ENCODE measurements at regions not wholly inside any gene's neighbourhood (a gene's known extent, or its start where the extent isn't known, plus 50 kb on each side); places are given as distances from the start of the nearest gene placed in this dataset.

DNA sequence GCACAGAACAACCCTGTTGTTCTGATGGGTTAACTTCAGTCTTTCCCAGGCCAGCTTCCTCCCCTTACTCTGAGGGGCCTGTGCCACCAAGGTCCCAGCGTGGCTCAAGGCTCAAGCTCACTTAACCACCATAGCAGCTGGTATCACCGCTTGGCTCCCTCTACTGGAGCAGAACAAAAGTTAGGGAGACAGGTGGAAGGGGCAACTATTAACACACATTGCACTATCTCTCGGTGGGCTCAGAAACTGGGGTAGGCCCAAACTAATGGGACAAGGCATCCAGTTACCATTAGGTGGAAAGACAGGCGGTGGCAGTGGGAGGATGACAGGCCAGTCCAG, 88.7 kb upstream of the ATL2 start:
- ChIA-PET SMC1A (ENCODE audit: uncharacterized antibody, unreplicated experiment) (interaction anchor here (0.6 to 7.6 kb wide), 17 partner anchors 9 to 189 kb away, joined by 3 to 92 read pairs (median 4); no protein-coding TSS in a partner anchor), CTCF (interaction anchor here (0.5 to 8.4 kb wide), 23 partner anchors 9 to 1070 kb away, joined by 3 to 117 read pairs (median 5); partner anchors contain the start of gene ATL2), RAD21 (ENCODE audit: unreplicated experiment) (interaction anchor here (0.5 to 4.3 kb wide), 21 partner anchors 9 to 194 kb away, joined by 3 to 50 read pairs (median 4); partner anchors contain the start of gene ATL2), POLR2A (interaction anchor here (0.9 to 1.4 kb wide), 2 partner anchors 90 to 149 kb away, joined by 3 to 4 read pairs; no protein-coding TSS in a partner anchor)
- Histone ChIP-seq H3K79me2 (ENCODE audit: control insufficient read depth, insufficient read depth, low read length) (no peaks in the 10 kb centered on the region), H3K4me1 (ENCODE audit: control insufficient read depth, insufficient read depth, low read length) (no peaks in the 10 kb centered on the region), H3K4me3 (no peak overlapping the region), H3K4me2 (ENCODE audit: control insufficient read depth, insufficient read depth) (no peak overlapping the region), H3K36me3 (ENCODE audit: control insufficient read depth in 2 of 2, insufficient read depth in 2 of 2, low read length in 1 of 2) (no peaks in the 10 kb centered on the region), H3K9ac (ENCODE audit: control insufficient read depth, insufficient read depth, low read length) (no peak overlapping the region), H3K9me3 (replicated peaks; ENCODE audit: control insufficient read depth, insufficient read depth, low read length) (no peaks in the 10 kb centered on the region), H3K27me3 (replicated peaks in 1 of 2; ENCODE audit: control insufficient read depth in 2 of 2, insufficient read depth in 2 of 2, low read length in 1 of 2) (no peaks in the 10 kb centered on the region), H3K27ac (ENCODE audit: control insufficient read depth, insufficient read depth) (no peak overlapping the region), H2AFZ (ENCODE audit: control insufficient read depth, low read depth, low read length) (peak overlapping the region; percentile 61), H4K20me1 (ENCODE audit: control insufficient read depth, insufficient read depth) (no peaks in the 10 kb centered on the region)
- in situ Hi-C loops (cut with MboI) (no loop called here), intact Hi-C loops (cut with micrococcal nuclease; ENCODE audit: unreplicated experiment) (loop anchor here (1.0 to 2.0 kb wide), 2 partner anchors 89 to 149 kb away; no protein-coding TSS in a partner anchor)
- TF ChIP-seq YY1 (IDR thresholded peaks at IDR 0.05; ENCODE audit: low read depth, low read length) (peak; percentile 72), RUNX3 (IDR thresholded peaks at IDR 0.05; ENCODE audit: low read length) (peak; percentile 48), RAD21 (IDR thresholded peaks at IDR 0.05; ENCODE audit: insufficient read depth, low read depth, low read length) (peak; percentile 82), SMC3 (IDR thresholded peaks at IDR 0.05; ENCODE audit: borderline replicate concordance, low read length) (peak; percentile 76), SMAD5 (IDR thresholded peaks at IDR 0.05; ENCODE audit: low read depth) (no peak), EP300 (IDR thresholded peaks at IDR 0.05; ENCODE audit: borderline replicate concordance in 1 of 2, control insufficient read depth in 1 of 2, low read depth in 2 of 2, low read length in 2 of 2) (no peak), TCF3 (IDR thresholded peaks at IDR 0.05; ENCODE audit: borderline replicate concordance, insufficient read depth, low read depth, low read length) (peak; percentile 55; the same call in 1 of the 2 replicates), TCF12 (IDR thresholded peaks at IDR 0.05; ENCODE audit: low read depth, low read length) (0 out of 2 replicates have a peak, but pooled peaks have one; percentile 35), NFIC (IDR thresholded peaks at IDR 0.05; ENCODE audit: low read depth, low read length) (no peak)
- TF ChIP-seq, protein P1, sequence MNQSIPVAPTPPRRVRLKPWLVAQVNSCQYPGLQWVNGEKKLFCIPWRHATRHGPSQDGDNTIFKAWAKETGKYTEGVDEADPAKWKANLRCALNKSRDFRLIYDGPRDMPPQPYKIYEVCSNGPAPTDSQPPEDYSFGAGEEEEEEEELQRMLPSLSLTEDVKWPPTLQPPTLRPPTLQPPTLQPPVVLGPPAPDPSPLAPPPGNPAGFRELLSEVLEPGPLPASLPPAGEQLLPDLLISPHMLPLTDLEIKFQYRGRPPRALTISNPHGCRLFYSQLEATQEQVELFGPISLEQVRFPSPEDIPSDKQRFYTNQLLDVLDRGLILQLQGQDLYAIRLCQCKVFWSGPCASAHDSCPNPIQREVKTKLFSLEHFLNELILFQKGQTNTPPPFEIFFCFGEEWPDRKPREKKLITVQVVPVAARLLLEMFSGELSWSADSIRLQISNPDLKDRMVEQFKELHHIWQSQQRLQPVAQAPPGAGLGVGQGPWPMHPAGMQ (IDR thresholded peaks at IDR 0.05; ENCODE audit: borderline replicate concordance): no peak
- TF ChIP-seq, protein P2, sequence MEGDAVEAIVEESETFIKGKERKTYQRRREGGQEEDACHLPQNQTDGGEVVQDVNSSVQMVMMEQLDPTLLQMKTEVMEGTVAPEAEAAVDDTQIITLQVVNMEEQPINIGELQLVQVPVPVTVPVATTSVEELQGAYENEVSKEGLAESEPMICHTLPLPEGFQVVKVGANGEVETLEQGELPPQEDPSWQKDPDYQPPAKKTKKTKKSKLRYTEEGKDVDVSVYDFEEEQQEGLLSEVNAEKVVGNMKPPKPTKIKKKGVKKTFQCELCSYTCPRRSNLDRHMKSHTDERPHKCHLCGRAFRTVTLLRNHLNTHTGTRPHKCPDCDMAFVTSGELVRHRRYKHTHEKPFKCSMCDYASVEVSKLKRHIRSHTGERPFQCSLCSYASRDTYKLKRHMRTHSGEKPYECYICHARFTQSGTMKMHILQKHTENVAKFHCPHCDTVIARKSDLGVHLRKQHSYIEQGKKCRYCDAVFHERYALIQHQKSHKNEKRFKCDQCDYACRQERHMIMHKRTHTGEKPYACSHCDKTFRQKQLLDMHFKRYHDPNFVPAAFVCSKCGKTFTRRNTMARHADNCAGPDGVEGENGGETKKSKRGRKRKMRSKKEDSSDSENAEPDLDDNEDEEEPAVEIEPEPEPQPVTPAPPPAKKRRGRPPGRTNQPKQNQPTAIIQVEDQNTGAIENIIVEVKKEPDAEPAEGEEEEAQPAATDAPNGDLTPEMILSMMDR (IDR thresholded peaks at IDR 0.05 in 2 of 3, conservative IDR thresholded peaks at IDR 0.05 in 1 of 3; ENCODE audit: control insufficient read depth in 2 of 3, extremely low read depth in 1 of 3, insufficient read depth in 1 of 3, low read depth in 3 of 3, low read length in 3 of 3): peak; percentile 68 to 76 (median 68)
- no peak for DNase-seq (ENCODE audit: low read depth, low spot score)
- WGBS (ENCODE audit: insufficient coverage, insufficient replicate concordance, low lambda C conversion rate, missing lambda C conversion rate): 17% methylated on average over 4 of the region's 4 CpGs
- FAIRE-seq: peak; percentile 96
- peak; percentile 94 for ATAC-seq
- BruUV-seq (replicated peaks): no TSS peak
